ENCODE measurements at regions not wholly inside any gene's neighbourhood (a gene's known extent, or its start where the extent isn't known, plus 50 kb on each side); places are given as distances from the start of the nearest gene placed in this dataset.

- TF ChIP-seq CTCF (IDR thresholded peaks at IDR 0.05; ENCODE audit: insufficient read depth, low read length, poor library complexity, severe bottlenecking), result no peak
- no peak for TF ChIP-seq EZH2phosphoT487 (conservative IDR thresholded peaks at IDR 0.05; ENCODE audit: low read length)
Observed at GRCh38 chr20:16808796-16809195, 60.6 kb downstream of the OTOR start.

Measured in SU-DHL-6 (cell line).